ENCODE measurements at regions not wholly inside any gene's neighbourhood (a gene's known extent, or its start where the extent isn't known, plus 50 kb on each side); places are given as distances from the start of the nearest gene placed in this dataset.

DNA sequence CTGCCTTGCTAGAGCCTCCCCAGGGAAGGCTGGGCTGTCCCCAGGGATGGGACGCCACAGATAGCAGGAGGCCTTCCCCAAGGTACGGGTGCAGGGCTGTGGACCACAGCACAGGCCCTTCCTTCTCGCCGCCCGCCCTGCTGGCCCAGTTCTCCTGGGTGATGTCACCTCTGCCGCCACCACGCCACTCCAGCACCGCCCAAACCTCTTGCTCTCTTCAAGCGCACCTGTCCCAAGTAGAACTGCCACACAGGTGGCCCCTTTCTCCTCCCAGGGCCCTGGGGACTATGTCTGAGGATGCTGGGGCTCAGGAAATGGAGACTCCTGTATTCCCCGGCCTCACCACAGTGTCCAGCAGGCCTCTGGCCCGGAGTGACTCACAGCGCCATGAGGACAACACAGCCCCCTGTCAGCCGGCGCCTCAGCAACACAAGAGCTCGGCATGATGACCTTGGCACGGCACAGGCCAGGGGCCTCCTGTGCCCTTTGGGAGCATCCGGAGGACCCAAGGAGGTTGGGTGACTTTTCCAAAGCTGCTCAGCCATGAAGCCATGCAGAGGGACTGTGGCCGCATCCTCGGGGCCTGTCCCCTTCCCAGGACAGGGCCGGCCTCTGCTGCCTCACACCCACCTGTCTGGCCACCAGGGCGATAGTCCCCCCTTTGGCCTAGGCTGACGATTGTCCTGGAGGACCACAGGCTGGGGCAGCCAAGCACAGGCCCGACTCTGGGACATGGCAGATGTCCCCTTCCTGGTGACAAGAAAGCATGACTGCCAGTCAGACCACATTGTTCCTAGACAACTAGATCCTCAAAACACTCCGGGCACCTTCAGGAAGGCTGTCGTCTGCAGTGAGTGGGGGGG lies 1023.5 kb downstream of the BRD1 start:
- no peak for DNase-seq

DNA sequence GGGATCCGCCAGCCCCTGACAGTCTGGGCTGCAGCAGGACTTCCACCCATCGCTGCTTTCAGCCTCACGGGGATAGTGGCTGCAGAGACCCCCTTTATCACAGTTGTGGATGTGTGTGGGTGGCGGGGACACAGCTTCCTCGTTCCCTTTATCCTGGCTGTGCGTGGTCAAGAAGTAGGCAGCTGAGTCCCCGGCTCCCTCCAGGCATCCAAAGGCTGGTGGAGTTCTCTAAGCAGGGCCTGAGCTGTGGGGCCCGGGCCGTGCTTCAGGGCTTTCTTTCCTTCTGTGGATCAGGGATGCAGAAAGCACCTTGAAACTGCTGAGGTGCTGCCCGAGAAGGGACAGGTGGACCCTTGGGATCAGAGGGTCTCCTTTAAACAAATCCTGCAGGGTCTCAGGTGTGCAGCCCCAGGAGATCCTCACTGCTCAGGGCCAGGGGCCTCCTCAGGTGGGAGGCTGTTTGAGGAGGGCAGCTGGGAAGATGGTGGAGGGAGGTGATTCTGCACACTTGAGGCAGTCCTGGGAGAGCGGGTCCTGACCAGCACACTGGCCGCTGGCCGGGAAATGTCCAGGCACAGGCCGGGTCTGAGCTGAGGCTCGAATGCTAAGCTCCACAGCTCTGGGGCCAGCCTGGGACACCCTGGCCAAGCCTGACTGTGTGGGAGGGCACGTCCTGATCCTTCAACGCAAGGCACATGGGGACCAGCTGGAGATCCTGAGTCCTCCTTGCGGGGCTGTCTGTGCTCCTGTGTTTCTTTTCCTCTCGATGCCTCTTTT lies 1024.3 kb downstream of the BRD1 start:
- DNase-seq = no peak

DNA sequence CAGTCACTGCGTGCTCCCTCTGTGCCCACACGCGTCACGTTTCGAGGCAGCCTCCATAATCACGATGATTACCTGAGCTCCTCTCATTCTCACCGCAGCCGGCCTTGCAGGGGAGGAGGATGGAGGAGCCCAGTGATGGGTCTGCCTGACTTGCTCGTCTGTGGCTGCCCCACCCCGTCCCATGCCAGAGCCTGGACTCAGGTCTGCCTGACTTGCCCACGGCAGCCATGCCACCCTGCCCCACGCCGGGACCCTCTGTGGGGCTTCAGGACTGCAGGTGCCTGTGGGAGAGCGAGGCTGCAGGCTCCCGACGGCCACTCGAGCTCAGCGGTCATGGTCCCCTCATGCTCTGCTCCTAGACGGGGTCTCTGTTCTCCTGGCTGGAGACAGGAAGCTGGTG lies 1025.1 kb downstream of the BRD1 start:
- DNase-seq = no peak

DNA sequence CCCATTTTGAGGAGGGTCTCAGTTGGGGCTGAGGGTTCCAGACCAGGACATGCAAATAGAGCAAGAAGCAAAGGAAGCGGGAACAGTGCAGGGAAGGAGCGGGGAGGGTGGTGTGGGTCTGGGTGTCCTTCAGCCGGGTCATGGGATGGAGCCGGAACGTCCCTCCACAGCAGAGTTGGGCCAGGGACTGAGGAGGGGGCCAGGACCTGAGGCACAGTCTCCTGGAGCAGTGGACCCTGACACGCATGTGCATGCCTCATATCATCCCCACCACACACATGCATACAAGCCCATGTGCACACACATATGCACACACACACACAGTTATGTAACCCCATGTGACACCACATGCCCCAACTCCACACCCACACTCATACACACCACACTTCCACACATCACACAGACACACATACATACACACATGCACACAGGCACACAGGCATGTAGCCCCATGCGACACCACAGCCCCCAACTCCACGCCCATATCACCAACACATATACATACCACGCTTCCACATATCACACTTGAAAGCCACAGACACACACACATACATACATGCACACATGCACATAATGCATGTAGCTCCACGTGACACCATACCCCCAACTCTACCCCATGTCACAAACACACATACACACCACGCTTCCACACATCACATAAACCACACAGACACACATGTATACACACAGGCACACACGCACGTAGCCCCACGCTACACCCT lies 1026.6 kb downstream of the BRD1 start:
- DNase-seq = no peak

DNA sequence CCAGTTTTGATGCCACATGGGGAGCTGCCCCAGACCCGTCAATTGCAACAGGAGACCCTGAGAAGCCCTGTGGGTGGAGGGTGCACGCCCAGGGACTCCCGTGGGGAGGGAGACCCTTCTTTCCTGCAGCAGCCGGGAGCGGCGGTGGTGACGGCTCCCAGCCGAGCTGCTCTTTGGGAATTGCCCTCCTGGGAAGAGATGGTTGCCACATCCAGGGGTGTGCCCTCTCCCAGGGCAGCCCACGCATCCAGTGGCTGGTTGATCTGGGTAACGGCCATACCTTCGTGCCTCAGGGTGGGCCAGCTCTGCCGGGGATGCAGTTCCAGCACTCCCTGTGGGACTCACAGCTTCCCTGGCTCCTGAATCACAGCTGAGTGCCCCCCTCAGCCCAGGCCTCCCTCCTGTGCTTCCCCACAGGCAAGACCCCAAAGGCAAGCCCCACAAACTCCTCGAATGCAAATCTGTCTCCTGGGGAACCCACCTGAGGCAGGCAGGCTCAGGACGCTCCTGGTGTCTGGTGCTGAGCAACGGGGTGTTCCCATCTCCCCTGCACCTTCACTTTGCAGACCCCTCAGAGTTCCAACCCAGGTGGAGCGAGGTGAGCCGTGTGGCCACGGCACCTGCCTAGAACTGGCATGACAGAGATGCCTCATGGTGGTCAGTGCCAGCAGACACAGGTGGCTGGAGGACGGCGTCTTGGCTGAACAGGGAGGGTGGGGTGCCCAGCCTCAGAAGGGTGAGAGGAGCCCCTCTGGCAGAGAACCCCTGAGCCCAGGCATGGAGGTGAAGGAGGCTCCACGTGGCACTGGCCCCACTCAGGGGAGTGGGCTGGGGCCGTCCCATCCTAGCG lies 1027.4 kb downstream of the BRD1 start:
- no peak for DNase-seq

DNA sequence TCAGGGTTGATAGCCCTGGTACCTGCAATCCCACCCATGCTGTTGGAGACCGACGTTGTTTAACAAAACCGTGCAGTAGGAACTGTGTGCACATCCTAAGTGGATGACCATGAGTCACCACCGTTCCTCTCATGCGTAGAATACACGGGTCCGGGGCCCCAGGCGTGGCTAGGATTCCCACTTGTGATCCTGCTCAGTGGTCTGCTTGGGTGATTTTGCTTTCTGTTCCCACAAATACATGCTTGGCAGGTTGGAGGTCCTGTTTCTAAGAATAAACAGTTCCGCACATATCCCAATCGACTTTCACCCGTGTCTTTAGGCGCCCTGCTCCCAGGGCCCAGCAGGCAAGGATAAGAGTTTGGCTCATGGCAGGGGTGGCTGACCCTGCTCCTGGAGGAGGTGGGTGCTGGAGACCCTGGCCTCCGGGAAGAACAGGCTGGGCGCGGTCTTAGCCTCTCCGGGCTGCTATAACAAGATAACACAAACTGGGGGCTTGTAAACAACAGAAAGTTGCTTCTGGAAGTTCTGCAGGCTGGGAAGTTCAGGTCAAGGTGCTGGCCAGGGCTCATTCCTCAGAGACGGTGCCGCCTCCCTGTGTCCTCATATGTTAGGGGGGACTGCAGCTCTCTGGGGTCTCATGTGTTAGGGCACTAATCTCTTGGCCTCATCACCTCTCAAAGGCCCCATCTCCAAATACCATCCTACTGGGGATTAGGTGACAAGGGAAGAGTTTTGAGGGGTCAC lies 1028.3 kb downstream of the BRD1 start:
- DNase-seq = no peak

DNA sequence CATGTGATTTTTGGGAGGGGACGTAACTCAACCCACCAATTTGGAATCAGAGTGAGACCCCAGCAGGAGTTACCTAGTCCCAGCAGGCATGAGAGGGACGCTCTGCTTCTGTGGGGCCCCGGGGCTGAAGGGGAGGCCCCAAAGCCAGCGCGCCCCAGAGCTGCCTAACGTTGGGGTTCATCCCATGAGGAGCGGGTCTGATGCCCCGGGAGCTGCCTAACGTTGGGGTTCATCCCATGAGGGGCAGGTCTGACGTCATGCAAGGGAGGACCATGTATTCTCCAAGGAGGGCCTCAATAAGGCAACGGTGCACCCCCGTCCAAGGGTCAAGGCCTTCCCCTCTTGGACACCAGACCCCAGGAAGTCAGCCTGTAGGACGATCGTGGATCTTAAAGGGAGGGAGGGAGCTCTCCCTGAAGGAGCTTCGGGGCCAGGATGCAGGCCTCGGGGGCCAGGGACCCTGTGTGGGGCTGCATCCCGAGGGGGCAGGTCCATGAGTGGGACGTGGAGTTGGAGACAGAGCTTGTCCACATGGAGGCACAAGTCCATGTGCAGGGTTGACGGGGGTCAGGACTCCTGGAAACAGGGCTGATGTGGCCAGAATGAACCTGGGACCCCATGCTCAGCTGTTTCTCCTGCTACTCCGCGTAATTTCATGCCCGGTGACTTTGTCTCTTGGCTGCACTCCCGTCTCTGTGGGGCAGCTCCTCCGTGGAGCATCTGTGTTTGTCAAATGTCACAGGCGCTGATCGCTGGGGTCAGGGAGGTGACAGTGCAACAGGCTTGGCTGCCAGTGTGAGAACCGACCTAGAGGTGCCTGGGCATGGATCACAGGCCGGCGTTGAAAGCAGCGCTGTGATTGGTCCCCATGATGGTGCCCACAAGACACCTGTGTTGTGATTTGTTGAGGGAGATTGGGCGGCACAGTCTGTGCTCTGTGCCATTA lies 1029.1 kb downstream of the BRD1 start:
- DNase-seq = no peak

DNA sequence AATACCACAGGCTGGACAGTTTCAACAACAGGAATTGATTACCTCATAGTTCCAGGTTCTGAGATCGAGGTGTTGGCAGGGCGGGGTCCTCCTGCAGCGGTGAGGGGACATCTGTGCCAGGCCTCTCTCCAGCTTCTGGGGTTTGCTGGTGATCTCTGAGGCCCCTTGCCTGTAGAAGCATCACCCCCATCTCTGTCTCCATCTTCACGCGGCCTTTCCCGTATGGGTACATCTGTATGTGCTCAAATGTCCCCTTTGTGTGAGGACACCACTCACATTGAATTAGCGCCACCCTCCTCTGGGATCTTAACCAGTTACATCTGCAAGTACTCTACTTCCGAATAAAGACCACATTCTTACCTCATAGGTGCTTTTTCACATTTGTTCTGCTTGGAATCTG lies 1029.9 kb downstream of the BRD1 start:
- no peak for DNase-seq

DNA sequence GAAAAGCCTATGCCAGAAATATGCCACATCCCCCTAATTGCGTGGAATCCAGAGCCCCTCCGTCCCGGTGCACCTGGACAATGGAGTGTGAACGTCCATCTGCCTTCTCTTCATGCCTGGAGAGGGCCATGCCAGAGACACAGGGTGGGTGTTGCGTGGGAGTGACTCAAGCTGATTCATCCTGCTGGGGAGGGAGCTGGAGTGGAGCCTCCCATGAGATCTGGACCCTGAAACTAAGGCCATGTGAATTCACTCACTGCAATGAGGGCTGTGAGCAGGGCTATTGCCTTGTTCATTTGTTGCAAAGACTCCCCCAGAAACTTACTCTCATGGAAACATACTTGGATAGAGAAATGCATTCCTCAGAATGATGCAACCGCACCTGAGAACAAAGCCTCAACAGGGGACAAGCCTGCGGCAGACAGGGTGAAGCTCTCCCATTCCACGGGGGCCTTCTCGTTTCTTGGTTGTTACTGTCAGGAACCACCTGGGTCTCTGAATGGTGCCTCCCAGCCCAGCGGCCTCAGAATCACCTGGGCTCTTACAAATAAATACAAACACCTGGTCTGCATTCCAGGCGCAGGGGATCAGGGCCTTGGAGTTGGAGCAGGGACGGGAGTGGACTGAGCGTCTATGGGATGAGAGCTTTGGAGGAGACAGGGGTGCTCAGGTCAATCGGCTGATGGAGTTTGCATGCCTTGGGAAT lies 1031.2 kb downstream of the BRD1 start:
- no peak for DNase-seq

DNA sequence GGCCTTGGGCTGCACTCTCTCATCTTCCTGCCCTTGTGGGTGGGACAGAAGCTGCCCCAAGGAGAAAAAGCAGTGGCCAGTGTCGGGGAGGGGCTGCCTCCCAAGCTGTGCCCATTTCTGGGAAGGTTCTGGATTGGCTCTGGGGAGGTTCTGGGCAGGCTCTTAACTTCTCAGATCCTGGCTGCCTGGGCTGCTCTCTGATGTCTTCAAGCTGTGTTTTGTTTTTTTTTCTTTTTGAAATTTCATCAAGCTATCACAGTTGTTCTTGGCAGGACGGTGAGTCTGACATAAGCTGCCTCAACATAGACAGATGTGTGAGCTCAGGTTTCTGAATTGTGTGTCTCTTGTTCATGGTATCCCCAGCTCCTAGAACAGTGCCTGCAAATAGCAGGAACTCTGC lies 1032.0 kb downstream of the BRD1 start:
- DNase-seq = no peak

DNA sequence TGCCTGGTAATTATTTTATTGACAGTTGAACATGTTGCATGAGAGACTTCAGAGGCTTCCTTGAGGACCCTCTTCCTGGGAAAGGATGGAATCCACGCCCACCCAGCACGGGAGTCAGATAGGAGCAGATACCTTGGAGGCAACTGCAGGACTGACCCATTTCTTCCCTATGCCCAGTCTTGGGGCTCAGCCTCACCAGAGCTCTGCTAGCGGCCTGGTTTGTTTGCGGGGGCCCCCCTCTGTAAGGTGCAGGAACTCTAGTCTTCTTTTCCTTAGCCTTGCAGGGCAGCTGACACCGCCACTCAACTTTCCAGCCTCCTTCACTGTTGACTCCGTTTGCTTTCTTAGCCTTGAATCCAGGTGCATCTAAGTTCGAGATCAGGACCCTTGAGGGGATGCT lies 1032.8 kb downstream of the BRD1 start:
- DNase-seq = no peak

DNA sequence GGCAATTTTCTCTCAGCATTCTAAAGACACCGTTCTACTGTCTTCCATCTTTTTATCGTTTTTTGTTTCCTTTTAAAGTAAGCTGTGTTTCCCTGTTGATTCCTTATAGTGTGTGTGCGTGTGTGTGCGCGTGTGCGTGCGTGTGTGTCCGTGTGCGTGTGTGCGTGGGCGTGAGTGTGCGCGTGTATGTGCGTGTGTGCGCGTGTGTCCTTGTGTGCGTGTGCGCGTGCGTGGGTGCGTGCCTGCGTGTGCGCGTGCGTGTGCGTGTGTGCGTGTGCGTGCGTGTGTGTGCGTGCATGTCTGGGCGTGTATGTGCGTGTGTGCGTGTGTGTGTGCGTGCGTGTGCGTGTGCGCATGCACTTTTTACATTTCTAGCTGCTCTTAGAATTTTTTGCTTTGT lies 1033.7 kb downstream of the BRD1 start:
- DNase-seq = no peak

DNA sequence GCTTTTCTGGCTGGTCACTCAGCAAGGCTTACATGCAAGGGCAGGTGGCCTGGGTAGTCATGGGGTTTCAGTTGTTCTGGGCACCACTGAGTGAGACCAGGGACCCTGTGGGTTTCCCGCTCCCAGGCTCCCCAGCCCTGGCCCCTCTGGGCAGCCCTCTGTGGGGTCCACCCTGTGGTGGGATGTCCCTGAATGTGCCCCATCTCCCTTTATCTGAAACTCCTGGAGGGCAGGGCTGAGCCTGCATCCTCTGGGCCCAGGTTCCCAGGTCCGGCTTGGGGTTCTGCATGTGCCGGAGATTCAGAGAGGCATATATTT lies 1041.0 kb downstream of the BRD1 start:
- no peak for DNase-seq

DNA sequence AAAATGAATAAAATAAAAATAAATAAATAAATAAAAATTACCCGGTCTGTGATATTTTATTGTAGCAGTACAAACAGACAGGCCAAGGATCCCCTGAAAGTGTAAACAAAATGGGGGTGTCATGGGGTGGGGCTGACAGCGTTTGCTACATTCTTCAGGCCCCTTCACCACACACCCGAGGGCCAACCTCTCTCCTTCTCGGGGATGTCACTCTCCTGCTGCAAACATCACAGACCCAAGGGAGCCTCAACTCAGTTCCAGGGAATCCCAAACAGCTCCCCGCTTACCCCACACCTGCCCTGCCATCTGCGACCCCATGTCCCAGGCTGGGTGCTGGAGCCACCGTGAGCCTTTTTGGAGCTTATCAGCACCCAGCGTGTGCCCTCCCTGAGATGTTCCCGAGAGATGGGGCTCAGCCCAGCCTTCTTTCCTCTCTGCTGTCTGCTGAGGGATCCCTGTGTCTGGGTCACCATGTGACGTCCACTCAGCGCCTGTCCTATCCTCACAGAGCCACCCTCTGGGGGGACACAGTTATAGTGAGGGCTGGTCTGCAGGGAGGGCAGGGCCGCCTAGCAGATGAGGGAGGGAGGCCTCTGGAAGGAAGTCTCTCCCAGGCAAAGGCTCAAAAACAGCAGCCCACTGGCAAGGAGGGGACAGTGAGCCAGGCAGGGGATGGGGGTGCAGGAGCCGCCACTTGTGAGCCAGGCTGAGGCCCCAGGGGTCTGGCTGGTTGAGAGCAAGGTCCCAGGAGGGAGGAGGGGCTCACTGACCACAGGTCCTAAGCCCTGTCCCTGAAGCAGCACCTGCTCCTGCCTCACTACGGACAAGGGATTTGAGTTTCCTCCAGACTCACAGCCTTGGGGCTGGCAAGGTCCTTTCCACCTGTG lies 1041.6 kb downstream of the BRD1 start:
- DNase-seq = no peak

DNA sequence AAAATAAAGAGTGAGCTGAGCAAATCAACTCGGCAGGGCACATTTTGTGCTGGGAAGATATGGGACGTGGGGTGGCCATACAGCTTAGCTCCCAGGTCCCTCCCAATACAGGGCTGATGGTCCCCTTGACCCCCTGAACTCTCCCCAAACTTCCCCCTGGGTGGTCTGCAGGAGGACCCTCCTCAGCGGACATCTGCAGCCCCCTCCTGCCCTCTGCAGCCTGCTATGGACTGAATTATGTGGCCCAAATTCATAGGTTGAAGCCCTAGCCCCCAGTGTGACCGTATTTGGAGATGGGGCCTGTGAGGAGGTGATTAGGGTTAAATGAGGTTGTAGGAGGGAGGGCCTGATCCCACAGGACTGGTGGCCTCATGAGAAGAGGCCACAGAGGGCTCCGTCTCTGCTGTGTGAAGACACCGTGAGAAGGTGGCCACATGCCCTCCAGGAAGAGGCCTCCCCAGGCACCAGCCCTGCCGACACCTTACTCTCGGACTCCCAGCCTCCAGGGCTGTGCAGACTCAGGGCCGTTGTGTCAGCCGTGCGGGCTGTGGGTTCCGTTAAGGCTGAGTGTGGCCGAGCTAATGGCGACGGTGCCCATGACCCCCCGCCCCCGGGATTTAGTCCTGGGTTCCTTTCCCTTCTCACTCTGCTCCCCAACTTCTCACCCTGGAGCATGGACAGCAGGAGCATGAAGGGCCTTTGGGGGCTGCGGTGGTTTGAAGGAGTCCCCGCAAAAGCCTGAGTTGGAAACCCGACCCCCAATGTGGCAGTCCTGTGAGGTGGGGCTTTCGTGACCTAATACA lies 1042.8 kb downstream of the BRD1 start:
- no peak for DNase-seq

DNA sequence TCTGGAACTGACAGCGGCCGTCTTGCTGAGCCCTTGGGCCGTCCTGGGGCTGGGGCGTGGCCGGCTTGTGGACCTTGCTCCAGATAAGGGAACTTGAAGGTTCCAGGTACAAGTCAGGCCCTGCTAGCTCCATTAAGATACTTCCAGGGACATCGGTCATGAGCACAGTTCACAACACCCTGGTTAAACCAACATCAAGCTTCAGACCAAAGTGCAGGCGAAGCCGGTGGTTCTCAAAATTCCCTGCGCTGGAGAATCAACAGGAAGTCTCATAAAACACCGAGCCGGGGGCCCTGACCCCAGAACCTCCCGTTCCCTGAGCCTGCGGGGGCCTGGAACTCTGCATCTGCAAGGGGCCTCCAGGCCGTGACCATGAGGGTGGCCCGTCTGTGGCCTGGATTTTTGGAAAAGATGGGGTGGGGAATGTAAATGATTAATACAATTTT lies 1043.8 kb downstream of the BRD1 start:
- DNase-seq = no peak

DNA sequence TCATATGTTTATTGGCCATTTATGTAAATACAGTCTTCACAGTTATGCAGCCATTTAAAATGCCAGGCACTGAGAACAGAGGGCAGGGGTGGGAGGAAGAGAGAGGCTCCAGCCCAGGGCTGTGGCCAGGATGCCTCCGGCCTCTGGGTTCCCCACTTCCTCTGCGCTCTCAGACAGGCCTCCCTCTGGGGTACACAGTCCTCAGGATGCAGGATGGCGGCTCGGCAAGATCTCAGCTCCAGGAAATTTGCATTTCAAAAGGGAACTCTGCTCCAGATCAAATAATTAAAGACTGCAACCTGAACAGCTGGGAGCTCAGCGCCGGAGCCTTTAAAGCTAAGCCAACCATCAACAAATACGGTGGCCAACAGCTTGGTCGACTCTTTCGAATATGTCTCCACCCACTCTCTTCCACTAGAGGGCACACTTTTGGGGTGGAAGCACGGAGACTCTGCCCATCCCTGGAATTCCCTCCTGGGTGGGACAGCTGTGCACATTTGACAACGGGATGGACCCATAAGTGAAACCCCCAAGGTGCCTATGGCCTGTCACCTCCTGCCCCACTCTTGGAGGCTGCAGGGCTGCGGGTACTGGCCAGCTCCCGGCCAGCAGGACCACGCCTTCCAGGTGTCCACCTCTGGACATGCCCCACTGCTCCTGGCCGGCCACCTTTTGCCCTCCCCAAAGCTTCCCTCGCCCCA lies 1044.7 kb downstream of the BRD1 start:
- no peak for DNase-seq

DNA sequence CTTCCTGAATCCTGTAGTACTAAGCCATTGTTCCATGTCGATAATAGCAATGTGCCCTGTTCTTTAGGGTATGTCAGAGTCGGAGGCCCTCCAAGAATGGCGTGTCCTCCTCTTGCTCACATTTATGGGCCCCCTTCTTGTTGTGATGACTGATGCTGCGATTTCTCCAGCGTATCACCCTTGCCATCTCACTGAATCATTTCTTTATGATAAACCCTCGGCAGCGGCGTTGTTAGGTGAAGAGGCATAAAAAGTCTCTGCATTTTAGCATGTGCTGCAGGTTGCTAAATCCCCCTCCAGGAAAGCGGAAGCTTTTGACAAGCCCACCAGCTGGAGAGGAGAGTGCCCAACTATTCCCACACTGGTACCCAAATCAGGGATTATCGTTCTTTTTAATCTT lies 1045.3 kb downstream of the BRD1 start:
- no peak for DNase-seq

All from CD4-positive, alpha-beta T cell treated with Interleukin-17A for 4 hours (primary cell).